GM23248 (cell line): ENCODE measurements at regions not wholly inside any gene's neighbourhood (a gene's known extent, or its start where the extent isn't known, plus 50 kb on each side); places are given as distances from the start of the nearest gene placed in this dataset.

Experiments
- EZH2 ChIP-seq: fragments of 200-600 bp; sonication (generic); IDR thresholded peaks from 2 replicates; pipeline ENCODE4 v1.6.1; 2018; ENCODE audit warnings: antibody characterized with exemption, mild to moderate bottlenecking; ENCODE audit not compliant: insufficient read depth, poor library complexity, severe bottlenecking
- EZH2phosphoT487 ChIP-seq: fragments of 200-600 bp; sonication (generic); IDR thresholded peaks from 2 replicates; pipeline ENCODE4 v1.6.1; 2018; ENCODE audit warnings: antibody characterized with exemption, moderate library complexity, mild to moderate bottlenecking, low read depth; ENCODE audit not compliant: insufficient read depth

DNA sequence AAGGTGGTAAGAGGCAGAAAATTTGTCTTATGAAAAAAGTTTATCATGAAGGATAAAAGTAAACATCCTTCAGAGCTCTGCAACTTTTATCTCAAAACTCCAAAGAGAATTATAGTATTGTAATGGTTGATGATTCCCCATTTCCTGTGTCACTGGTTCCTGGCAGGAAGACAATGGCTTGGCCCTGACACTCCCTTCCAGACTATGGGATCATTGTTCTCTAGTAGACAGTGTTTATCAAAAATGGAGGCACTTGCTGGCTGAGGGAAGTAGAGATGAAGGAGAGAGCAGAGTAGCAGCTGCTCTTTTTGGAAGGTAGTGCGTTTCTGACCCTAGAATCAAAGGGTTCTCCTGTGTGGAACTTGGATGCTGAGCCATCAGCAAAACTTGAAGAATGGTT, 145.9 kb upstream of the ATP1B1 start:
- no peak for TF ChIP-seq EZH2
- TF ChIP-seq EZH2phosphoT487, result no peak
